Skeletal muscle cell (primary cell): ENCODE measurements at regions not wholly inside any gene's neighbourhood (a gene's known extent, or its start where the extent isn't known, plus 50 kb on each side); places are given as distances from the start of the nearest gene placed in this dataset.
A peak's percentile ranks its signal among the peaks of the same experiment; 100 is the strongest.

ENCODE experiments used
- DNase-seq: peaks from one replicate; pipeline ENCODE4 v3.0.0-alpha.2; 2010; ENCODE audit warnings: low read depth
- H3K4me3 ChIP-seq: 2 replicates; pipeline ENCODE4 v1.5.1; 2011; ENCODE audit warnings: low read depth, mild to moderate bottlenecking, control low read depth, low read length, moderate library complexity

DNA sequence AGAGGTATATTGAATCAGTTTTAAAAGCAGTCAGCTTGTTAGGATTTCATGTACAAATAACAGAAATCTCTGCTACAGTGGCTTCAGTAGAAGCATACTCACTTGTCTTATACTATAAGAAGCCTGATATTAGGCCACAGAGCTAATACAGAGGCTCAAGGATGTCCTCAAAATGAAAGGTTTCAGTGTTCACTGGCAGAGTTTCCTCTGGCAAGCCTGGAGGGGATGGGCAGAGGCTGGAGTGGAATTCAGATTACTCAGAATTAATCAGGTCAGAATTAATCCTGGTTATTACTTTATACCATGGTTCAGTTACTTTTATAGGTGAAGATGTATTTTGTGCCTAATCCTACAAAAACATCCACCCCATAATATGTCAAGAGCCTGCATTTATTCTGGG lies 520.5 kb downstream of the USP25 start:
- H3K4me3 ChIP-seq = no peak overlapping the region
- DNase-seq = no peak

- no peak overlapping the region for H3K4me3 ChIP-seq
- DNase-seq = peak; percentile 7
Measured at GRCh38 chr21:16258844-16259611, 529.2 kb downstream of the USP25 start.

GRCh38 chr21:16262091-16262490 lies 532.3 kb downstream of the USP25 start:
- no peak overlapping the region for H3K4me3 ChIP-seq
- no peak for DNase-seq

DNA sequence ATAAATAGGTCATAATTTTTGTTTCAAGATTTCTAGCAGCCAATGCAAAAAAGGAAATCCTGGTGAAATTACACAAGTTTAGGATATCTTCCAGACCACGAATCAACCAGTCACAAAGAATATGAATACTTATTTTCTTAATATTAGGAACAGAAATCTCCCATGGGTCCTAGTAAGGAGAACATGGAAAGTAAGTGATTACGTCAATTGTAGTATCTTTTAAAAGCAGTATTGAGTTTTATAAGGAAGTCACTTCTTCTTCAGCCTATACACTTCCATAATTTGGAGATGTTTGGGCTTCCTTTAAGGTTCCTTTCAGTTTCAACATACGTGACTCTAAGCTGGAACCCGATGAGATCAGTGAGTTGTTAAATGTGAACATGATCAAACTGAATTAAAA lies 534.5 kb downstream of the USP25 start:
- peak; percentile 6 for DNase-seq
- H3K4me3 ChIP-seq = no peak overlapping the region

- no peak for DNase-seq
- H3K4me3 ChIP-seq = no peak overlapping the region
Measured at GRCh38 chr21:16269476-16269875, 539.7 kb downstream of the USP25 start.

DNA sequence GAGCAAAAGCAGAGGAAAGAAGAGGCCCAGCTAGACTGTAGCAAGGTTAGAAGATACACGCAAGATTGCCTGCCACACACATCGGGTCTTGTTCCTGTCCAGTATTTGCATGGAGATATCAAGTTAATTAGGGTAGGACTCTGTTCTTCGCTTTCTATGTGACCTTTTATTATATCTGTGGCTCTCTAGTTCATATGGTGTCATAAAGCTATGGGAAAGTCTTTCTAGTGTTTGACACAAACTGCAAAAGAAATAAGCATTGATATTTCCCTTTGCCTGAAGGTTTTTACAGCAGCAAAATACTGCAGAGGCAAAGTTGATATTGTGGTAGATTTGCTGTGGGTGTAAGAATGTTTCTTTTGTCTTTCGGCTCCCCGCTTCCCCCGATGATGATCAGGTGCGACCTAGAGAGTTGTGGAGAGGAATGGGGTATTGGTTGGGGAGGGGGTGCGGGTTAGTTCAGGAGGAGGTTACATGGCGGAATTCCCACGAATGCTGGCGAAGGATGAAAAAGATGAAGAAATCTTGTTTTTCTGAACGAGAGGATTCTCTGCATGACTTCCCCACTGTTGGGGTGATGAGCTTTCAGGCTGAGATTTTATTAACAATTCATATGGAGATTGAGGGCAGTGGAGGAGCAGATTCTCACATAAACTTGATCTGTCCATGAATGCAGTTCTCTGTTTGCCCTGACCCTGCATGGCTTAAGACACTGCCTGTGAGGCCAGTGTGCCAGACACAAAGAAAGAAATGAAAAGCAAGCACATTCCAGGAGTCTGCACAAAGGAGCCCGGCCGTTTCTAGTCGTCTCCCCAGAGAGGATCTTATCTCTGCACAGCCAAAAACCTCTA lies 550.2 kb downstream of the USP25 start:
- peak overlapping the region; percentile 25 for H3K4me3 ChIP-seq
- DNase-seq = peak; percentile 23

- DNase-seq = no peak
- no peak overlapping the region for H3K4me3 ChIP-seq
Measured at GRCh38 chr21:16280686-16281091, 550.9 kb downstream of the USP25 start.

DNA sequence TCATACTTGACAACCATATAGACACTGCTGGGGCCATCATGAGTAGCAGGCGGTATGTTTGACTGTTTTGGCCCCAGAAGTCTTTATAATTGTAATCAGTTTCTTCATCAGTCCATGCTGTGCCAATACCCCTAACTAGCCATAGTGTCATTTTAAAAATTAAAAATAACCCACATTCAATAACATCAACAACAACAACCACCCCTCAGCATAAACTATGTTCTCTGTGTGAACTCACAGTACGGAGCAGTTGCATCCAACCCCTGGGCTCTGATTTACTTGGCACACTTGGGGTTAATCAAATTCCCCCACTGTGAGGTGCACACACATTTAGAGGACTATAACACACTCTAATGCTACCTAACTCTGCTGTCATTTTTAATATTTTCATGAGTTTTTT lies 553.7 kb downstream of the USP25 start:
- DNase-seq = no peak
- H3K4me3 ChIP-seq = no peak overlapping the region

- no peak overlapping the region for H3K4me3 ChIP-seq
- no peak for DNase-seq
Measured at GRCh38 chr21:16285605-16286126, 555.9 kb downstream of the USP25 start.

DNA sequence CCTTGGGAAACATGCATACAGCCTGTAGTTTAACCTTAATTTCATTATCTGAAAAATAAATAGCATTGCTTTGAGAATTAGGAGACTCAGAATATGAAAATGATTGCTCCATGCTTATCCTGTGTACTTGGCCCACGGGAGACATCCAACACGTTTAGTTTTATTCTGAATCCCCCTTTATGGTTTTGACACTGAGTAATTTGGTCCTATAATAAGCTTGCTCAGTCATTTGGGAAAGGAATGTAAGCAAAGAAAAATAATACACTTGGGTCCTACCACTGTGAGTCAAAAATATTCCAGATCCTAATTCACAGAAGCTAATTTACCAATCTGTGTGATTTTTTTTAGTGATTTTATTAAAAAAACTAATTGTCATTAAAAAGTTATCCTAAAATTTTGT lies 557.3 kb downstream of the USP25 start:
- H3K4me3 ChIP-seq = no peak overlapping the region
- no peak for DNase-seq

- no peak overlapping the region for H3K4me3 ChIP-seq
- no peak for DNase-seq
Measured at GRCh38 chr21:16291296-16291695, 561.5 kb downstream of the USP25 start.

DNA sequence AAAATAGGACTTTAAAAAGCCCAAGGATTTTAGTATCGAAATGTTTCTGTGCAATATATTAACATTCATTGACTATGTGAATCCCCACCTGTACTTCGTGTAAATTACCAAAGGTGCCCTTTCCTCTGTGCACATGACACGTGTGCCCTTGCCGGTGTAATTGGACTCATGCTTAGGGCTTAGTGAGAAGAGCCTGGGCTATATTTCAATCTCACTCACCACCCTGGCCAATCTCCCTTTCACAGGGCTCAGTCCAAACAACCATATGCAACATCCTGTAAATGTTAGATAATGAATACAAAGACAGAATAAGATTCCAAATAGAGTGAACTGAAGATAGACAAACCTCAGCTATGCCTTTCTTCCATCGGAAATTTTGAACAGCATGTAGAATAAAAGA lies 564.3 kb downstream of the USP25 start:
- no peak for DNase-seq
- no peak overlapping the region for H3K4me3 ChIP-seq

- H3K4me3 ChIP-seq = no peak overlapping the region
- peak; percentile 45 for DNase-seq
Measured at GRCh38 chr21:16302851-16303282, 573.1 kb downstream of the USP25 start.

DNA sequence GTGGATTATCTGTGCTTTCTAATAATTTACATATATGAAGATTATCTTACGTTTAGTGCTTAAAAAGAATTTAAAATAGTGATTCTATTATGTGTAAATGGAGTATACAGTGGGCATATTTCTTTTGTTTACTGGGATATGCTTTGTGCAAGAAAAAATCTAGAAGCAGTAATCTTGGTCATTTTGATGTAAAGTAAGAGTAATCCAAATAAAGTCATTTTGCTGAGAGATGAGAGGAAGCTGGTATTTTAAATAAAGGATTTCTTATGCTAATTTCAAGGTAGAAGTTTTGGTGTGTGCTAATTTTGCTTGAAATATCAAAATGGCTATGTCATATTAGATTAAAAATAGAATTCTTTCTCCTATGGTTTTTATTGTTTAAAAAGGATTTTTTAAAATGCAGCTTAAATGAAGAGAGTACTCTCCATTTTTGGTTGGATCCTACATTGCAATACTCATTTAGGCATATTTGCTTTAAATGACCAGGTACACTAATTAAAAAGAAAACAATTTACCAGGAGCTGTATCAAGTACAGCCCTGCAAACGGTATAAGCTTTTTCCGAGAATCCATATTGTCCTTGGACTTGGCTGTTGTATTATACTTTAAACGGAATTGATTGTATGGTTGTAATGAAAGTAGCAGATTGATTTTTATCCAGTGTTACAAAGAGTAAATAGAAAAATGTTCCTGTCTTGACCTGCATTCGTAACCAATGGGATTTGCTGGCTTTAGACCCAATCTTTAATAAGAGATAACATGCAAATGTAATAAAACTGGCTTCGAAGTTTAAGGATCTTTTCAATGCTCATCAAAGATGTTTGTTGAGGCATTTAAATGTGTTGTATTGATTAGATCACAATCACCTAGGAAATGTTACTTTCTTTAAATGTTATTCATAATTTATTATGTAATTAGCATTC lies 574.7 kb downstream of the USP25 start:
- no peak for DNase-seq
- H3K4me3 ChIP-seq = no peak overlapping the region

DNA sequence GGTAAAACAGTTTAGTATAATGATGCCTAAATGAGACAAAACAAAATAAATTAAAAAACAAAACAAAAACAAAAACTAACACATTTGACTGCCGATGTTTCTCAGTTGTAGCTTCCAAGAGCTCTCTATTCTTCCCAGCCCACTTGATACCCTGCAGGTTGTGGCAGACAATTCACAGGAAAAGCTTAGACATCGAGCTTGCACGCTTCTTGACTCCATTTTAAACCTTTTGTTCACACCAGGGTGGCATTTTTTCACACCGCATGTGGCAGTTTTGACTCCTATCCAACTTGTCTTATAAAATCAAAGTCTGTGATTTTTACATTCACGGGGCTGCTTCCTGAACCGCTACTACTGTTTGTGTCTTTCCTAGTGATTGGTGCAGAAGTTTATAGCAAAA lies 575.9 kb downstream of the USP25 start:
- DNase-seq = no peak
- peak overlapping the region; percentile 13 for H3K4me3 ChIP-seq

DNA sequence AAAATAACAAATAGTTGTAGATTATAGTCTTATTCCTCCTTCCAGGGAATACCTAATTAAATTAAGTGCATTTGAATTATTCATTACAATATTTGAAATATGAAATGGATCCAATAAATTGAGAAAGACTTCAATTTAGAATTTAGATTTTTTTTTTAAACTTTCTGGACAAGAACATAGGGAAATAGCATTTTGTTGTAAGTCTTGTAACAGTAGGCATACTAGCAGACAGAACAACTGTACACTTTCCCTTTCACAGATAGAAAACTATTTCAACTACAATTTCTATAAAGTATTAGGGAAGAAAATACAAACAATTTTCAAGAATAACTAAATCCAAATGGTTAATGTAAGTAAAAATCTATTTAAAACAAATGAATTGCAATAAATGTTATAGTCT lies 577.5 kb downstream of the USP25 start:
- H3K4me3 ChIP-seq = no peak overlapping the region
- no peak for DNase-seq

- DNase-seq = no peak
- H3K4me3 ChIP-seq = peak overlapping the region; percentile 28
Measured at GRCh38 chr21:16308269-16308668, 578.5 kb downstream of the USP25 start.

DNA sequence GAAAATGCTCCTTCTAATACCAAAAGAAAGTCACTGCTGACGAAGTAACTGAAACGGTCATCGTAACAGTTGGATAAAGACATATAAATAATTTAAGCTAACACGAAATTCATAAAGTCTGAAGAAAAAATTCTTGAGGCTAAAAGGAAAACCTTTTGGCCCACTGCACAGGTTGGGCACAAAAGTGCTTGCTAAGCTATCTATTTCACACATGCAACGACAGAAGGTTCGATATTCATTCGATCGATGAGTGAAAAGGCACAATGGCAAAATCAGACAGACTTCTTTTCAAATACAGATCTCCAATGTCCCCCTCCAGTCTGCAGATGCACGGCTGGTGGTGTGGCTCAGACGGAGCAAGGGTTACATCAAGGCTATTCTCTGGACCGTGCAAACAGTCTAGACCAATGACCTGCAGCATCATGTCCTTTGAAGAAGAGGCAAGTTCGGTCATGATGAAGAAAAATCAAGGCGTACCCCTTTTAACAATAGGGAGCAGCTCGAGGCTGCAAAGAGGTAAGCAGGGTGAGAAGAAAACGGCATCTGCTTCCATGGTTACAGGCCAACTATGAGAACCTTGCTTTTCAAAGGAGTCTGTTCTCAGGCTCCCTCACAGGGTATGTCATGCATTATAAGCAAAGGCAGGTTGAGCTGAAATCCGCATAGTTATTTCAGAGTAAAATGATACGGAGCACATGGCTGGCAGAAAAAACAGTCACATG lies 579.6 kb downstream of the USP25 start:
- DNase-seq = no peak
- H3K4me3 ChIP-seq = peak overlapping the region; percentile 14

GRCh38 chr21:16310176-16310575 lies 580.4 kb downstream of the USP25 start:
- DNase-seq = no peak

More at GRCh38 chr21:16310176-16310575, 580.4 kb downstream of the USP25 start:
- no peak overlapping the region for H3K4me3 ChIP-seq
